LNCaP clone FGC (cell line): ENCODE measurements at regions not wholly inside any gene's neighbourhood (a gene's known extent, or its start where the extent isn't known, plus 50 kb on each side); places are given as distances from the start of the nearest gene placed in this dataset.

Source experiments
- DNase-seq: peaks from one replicate; pipeline ENCODE4 v3.0.0-alpha.2; 2011; ENCODE audit warnings: low read depth
- H3K4me3 ChIP-seq: 2 replicates; pipeline ENCODE4 v1.5.1; 2011; ENCODE audit warnings: mild to moderate bottlenecking, low read depth, low read length, control low read depth
- CTCF ChIP-seq: IDR thresholded peaks from 2 replicates; pipeline ENCODE4 v1.5.1; 2012; ENCODE audit warnings: mild to moderate bottlenecking; ENCODE audit not compliant: control insufficient read depth, insufficient read depth; ENCODE audit errors: extremely low read depth

DNA sequence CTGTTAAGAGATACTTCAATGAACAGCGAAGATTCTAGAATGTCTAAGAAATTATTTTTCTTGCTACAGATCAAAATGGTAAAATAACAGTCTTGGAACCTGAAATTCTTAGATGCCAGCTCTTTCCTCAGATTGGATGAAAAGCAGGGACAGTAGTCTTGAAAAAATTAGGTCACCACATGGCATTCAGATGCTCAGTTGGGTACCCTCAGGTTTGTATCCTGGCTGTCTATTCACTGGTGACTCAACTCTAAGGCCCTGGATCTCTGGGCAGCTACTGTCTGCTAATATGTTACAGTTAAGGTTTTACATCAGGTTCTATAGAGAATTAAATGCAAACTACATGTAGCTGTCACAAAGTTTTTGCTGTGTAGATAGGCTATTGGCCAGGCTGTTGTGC lies 528.9 kb upstream of the ADAMTS5 start:
- no peak for DNase-seq
- H3K4me3 ChIP-seq = no peak overlapping the region
- TF ChIP-seq CTCF = no peak

DNA sequence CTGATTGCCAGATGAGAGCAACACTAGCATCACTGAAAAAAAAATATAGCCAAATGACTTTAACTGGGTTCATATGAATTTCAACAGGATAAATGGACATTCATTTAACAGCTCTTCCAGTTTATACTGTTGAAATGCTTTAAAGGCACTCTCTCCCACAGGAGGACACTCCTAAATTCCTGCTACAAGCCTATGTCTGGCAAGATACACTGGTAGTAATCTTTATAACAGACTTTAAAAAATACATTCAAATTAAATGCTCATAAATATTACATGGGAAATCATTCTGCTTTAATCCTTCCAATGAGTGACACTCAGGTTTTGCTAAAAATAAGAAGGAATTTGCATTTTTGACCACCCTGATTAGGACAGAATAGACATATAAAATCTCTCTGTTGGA lies 526.7 kb upstream of the ADAMTS5 start:
- no peak overlapping the region for H3K4me3 ChIP-seq
- no peak for TF ChIP-seq CTCF
- no peak for DNase-seq

- no peak for TF ChIP-seq CTCF
- DNase-seq = no peak
- H3K4me3 ChIP-seq = no peak overlapping the region
Observed at GRCh38 chr21:27487676-27488075, 520.8 kb upstream of the ADAMTS5 start.

DNA sequence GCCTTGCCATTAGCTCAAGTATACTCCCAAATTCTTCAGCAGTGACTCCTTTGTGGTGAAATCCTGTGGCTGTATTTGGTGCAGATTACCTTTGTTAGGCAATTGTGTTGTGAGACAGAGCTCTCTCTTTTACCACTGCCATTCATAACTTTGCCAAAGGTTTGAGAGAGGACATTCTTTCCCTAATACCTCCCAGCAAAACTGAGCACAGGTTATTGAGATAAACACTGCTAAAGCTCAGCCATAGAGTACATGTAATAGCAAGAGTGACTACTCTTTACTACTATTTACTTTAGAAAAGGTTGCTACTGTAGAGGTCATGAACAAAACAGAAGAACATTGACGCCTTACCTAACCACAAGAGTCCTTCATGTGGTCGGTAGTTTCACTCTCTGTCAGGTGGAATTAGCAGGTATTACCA lies 514.0 kb upstream of the ADAMTS5 start:
- no peak overlapping the region for H3K4me3 ChIP-seq
- no peak for DNase-seq
- no peak for TF ChIP-seq CTCF

- no peak for TF ChIP-seq CTCF
- no peak overlapping the region for H3K4me3 ChIP-seq
- DNase-seq = no peak
Observed at GRCh38 chr21:27477296-27477695, 510.4 kb upstream of the ADAMTS5 start.

DNA sequence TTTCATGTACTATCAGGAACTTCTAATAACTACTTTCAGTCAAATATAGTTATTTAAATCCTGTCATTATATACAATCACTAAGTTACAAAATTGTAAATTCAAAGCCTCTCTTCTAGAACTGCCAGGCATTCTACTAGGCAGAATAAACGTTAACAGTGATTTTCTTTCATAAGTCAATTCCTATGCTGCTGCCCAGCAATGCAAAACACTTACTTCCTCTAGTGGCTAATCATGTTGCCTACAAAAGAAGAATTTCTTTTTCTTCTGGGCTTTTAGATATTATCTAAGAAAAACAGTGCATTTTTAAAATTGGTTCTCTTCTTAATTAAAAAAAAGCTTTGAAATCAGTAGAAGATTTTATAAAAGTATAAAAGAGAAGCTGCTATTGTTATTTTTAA lies 509.8 kb upstream of the ADAMTS5 start:
- peak; percentile 51; the same call in 1 of the 2 replicates for TF ChIP-seq CTCF
- H3K4me3 ChIP-seq = no peak overlapping the region
- DNase-seq = no peak

GRCh38 chr21:27475363-27475955 lies 508.6 kb upstream of the ADAMTS5 start:
- no peak overlapping the region for H3K4me3 ChIP-seq
- TF ChIP-seq CTCF = no peak
- DNase-seq = no peak
